Skeletal muscle tissue (tissue), 3 donors: ENCODE measurements at regions not wholly inside any gene's neighbourhood (a gene's known extent, or its start where the extent isn't known, plus 50 kb on each side); places are given as distances from the start of the nearest gene placed in this dataset.

ENCODE experiments used
- H3K27ac ChIP-seq: one replicate; pipeline ENCODE4 v1.7.0; 2013; ENCODE audit warnings: mild to moderate bottlenecking, low read depth, low read length, inconsistent platforms
- H3K27me3 ChIP-seq, 3 donors: one replicate each; pipeline ENCODE4 v1.7.0; 2013; ENCODE audit warnings: low read length in 3 of 3; ENCODE audit not compliant: control insufficient read depth in 3 of 3, insufficient read depth in 3 of 3
- H3K36me3 ChIP-seq, 3 donors: one replicate each; pipeline ENCODE4 v1.7.0; 2013; ENCODE audit warnings: low read length in 3 of 3; ENCODE audit not compliant: control insufficient read depth in 3 of 3, insufficient read depth in 3 of 3
- H3K4me1 ChIP-seq, 3 donors: one replicate each; pipeline ENCODE4 v1.7.0; 2013; ENCODE audit warnings: low read length in 3 of 3, mild to moderate bottlenecking in 3 of 3; ENCODE audit not compliant: control insufficient read depth in 3 of 3, insufficient read depth in 3 of 3
- H3K4me3 ChIP-seq, 3 donors: one replicate each; pipeline ENCODE4 v1.7.0; 2013; ENCODE audit warnings: low read length in 3 of 3
- H3K9ac ChIP-seq, 3 donors: one replicate each; pipeline ENCODE4 v1.7.0; 2013; ENCODE audit warnings: low read length in 3 of 3, mild to moderate bottlenecking in 3 of 3, moderate library complexity in 2 of 3, low read depth in 1 of 3
- H3K9me3 ChIP-seq, 3 donors: one replicate each; pipeline ENCODE4 v1.7.0; 2013; ENCODE audit warnings: low read length in 3 of 3; ENCODE audit not compliant: control insufficient read depth in 3 of 3
- donor health status: Osteomylitis.

DNA sequence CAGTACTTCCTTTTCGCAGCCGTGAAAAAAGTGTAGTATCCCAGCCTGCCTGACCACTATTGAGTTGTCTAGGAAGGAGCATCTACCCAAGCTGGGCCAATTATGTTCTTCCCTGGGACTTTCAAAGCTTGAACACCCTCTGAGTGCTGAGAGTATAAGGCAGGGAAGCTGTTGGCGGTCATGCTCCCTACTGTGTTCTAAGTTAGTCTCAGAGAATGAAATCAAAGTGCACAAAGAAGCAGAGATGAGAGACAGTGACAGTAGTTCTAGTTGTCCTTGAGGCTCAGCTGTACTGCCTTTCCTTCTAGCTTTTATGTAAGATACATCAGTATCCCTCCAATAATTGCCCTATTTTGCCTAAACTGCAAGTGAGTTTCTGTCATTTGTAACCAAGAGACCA, 427.1 kb upstream of the SEL1L start:
- Histone ChIP-seq H3K9me3 (no peaks in the 10 kb centered on the region), H3K36me3 (no peaks in the 10 kb centered on the region), H3K27ac (no peak overlapping the region), H3K27me3 (no peaks in the 10 kb centered on the region), H3K4me3 (no peak overlapping the region), H3K4me1 (no peaks in the 10 kb centered on the region), H3K9ac (no peak overlapping the region)

DNA sequence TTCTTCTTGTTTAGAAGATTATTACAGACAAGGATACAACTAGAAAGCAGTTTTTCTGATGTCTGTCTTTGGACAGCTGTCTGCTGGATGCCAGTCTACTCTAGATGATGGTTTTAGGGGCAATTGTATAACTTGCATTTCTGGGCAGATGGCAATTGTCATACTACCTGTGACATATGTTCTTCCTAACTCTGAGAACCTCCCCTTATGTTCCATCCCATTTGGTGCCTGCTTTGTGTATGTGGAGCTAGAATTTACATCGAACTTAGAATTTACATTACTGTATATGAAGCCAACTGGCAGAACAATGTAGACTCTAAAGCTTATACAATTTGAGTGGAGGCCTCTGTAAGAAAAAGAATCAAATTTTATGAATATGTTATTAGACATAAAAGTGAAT, 430.2 kb upstream of the SEL1L start:
- Histone ChIP-seq H3K27ac (no peak overlapping the region), H3K36me3 (no peaks in the 10 kb centered on the region), H3K9ac (no peak overlapping the region), H3K9me3 (peaks cover 0 to 4% (median 0%) of the 10 kb centered on the region in 3 donors), H3K27me3 (no peaks in the 10 kb centered on the region), H3K4me3 (no peak overlapping the region), H3K4me1 (no peaks in the 10 kb centered on the region)

DNA sequence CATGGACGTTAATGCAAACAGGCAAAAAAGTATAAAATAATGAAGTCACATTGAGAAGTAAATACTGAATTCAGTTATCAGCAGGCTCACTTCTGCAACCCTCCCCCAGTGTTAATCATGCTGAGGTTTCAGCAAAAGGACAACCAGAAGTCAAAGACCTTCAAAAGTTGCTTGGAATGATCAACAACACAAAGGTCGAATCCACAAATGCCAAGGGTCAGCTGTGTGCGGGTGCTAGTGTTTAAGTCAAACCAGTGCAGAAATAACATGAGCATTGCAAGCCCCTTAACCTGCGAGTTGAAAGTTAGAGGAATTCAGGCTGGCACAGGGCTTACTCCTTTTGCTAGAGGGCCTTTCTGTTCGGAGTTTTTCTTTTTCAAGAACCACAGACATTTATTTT, 436.7 kb upstream of the SEL1L start:
- Histone ChIP-seq H3K27ac (no peak overlapping the region), H3K9ac (no peak overlapping the region), H3K27me3 (no peaks in the 10 kb centered on the region), H3K4me3 (no peak overlapping the region), H3K9me3 (peaks cover 0 to 8% (median 0%) of the 10 kb centered on the region in 3 donors), H3K36me3 (no peaks in the 10 kb centered on the region), H3K4me1 (no peaks in the 10 kb centered on the region)

DNA sequence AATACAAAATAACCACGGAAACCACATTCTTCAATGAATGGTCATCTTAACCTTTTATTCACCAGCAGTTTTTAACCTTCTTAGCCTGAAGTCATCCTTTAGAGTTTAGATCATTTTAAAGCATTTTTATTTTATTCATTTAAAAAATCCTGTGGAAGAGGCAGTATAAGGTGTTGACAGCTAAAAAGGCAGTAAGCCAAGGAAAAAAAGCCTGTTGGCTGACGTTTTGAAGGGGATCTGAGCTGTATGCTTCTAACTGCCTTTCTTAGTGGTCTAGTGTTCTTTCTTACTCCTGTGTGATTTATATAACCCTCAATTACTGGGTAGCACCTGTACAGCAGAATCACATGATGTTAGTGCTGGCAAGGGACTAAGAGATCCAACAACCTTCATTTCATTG, 438.3 kb upstream of the SEL1L start:
- no peak overlapping the region for H3K9ac ChIP-seq
- no peak overlapping the region for H3K4me3 ChIP-seq
- no peaks in the 10 kb centered on the region for H3K36me3 ChIP-seq
- no peaks in the 10 kb centered on the region for H3K4me1 ChIP-seq
- H3K27ac ChIP-seq = no peak overlapping the region
- H3K9me3 ChIP-seq = peaks cover 0 to 8% (median 0%) of the 10 kb centered on the region in 3 donors
- H3K27me3 ChIP-seq = no peaks in the 10 kb centered on the region

DNA sequence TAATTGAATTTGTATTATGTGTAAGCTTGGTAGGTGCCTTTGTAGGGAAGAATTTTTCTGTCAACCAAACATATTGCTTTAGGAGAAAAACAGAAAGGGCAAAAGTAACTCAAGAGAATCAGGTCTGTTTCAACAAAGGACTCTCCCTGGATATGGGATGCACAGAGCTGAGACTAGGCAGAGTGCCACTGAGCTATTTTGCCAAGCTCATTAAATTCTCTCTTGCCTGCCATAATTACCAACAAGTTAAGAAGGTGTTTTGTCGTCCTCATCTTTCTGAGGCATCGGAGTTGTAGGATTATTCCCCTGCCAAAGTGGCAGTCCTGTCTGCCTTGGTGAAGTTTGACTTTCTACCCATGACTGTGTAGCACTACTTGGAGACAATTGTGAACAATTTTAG, 438.9 kb upstream of the SEL1L start:
- H3K36me3 ChIP-seq = no peaks in the 10 kb centered on the region
- H3K4me3 ChIP-seq = no peak overlapping the region
- H3K27ac ChIP-seq = no peak overlapping the region
- no peaks in the 10 kb centered on the region for H3K27me3 ChIP-seq
- H3K9ac ChIP-seq = no peak overlapping the region
- peaks cover 0 to 8% (median 0%) of the 10 kb centered on the region in 3 donors for H3K9me3 ChIP-seq
- H3K4me1 ChIP-seq = no peaks in the 10 kb centered on the region

DNA sequence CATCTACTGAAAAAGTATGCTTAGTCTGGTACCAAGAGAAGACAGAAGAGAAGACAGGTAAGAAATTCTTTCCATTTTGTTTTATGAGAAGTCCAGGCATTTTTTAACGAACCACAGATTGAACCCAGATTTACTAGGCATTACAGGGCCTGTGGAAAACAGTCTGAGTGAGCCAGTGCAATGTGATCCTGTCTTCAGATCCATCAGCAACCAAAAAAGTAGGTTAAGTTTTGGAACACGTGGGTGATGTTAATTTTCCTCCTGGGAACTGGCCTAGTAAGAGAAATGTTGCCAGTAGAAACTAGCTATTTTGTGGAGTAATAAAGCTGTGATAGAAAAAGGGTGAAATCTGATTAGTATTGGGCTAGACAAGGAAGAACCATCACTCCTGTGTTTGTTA, 440.9 kb upstream of the SEL1L start:
- Histone ChIP-seq H3K9ac (no peak overlapping the region), H3K36me3 (no peaks in the 10 kb centered on the region), H3K27ac (no peak overlapping the region), H3K9me3 (no peaks in the 10 kb centered on the region), H3K27me3 (no peaks in the 10 kb centered on the region), H3K4me3 (no peak overlapping the region), H3K4me1 (no peaks in the 10 kb centered on the region)

DNA sequence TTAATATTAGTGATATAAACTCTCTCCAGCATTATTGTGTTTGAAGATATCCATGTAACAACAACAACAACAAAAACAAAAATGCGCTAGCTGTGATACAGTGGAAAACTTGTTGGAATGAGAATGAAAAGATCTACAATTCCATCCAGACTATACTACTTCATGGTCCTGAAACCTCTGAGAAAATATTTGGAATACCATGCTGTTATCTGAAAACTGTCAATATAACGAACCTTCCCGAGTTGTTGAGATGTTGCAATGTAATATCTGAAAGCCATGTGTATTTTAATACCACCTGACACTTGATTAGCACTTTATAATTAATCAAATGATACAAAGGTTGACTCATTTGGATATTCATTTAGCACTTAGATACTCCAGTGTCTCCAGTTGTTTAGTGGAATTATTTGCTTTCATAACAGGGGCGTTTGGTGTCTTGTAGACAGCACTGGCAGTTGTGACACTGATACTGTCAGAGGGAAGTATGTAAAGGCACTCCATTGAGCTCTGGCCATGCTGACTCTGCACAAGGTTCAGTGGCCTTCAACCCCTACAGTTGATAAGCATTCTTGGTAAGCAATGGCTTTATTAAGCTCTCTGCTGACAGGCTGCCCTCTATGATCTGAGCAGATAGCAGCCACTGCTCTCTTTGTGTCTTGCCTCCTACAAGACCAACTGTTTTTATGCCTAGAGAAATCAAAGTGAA, 447.1 kb upstream of the SEL1L start:
- Histone ChIP-seq H3K4me3 (no peak overlapping the region), H3K36me3 (no peaks in the 10 kb centered on the region), H3K9me3 (no peaks in the 10 kb centered on the region), H3K4me1 (no peaks in the 10 kb centered on the region), H3K27ac (no peak overlapping the region), H3K9ac (no peak overlapping the region), H3K27me3 (no peaks in the 10 kb centered on the region)

DNA sequence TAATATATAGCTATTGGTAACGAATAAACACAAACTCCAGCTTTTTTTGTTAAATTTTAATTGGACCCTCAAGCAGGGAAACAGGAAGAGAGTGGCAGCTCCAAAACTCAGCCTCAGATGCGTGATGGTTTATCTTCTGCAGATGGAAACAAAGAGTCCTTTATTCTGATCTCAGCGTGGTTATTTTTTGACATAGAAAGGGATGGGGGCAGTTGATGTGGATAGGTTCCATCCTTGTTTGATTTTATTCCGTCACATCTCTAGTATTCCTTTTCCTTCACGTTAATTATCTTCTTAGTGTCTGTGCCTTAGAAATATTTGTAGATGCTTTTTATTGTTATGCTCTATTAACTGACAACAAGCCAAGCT, 447.6 kb upstream of the SEL1L start:
- H3K9me3 ChIP-seq = no peaks in the 10 kb centered on the region
- no peak overlapping the region for H3K27ac ChIP-seq

DNA sequence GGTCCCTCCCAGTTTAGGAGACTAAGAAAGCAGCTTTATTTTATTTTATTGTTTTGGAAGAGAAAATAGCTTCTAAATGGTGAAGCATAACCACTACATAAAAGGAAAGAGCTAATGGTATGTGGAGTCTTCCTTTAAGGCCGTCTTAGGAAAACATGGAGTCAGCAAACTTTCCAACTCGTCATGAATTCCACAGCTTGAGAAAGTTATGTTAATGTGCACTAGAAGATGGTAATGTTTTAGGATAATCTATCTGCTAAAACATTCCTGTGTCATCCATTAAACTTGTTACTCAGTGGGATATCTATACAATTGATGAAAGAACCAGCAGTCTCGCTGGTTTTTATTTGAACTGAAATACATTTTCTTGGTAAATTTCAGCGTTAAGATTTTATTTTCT, 448.4 kb upstream of the SEL1L start:
- H3K27me3 ChIP-seq = no peaks in the 10 kb centered on the region
- no peaks in the 10 kb centered on the region for H3K4me1 ChIP-seq

More for the DNA sequence above, 447.6 kb upstream of the SEL1L start:
- H3K4me3 ChIP-seq = no peak overlapping the region
- H3K27me3 ChIP-seq = no peaks in the 10 kb centered on the region
- no peaks in the 10 kb centered on the region for H3K4me1 ChIP-seq
- H3K36me3 ChIP-seq = no peaks in the 10 kb centered on the region
- no peak overlapping the region for H3K9ac ChIP-seq

DNA sequence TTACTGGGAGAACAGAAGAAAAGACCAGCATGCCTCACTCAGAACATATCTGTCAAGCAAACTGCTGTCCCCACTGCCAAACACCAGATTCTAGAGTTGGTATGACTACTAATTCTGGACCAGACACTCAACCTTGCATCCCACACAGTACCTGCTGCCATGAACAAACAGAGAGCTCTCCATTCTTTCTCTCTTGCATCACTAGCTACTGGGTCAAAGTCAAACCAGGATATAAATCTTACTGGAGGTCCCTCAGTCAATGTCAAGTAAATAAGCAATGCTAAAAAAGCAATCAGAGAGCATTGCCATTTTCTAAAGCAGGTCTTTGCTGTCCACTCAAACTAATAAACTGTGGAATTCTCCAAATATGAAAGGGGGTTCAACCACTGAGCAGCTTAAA, 452.4 kb upstream of the SEL1L start:
- no peak overlapping the region for H3K27ac ChIP-seq

More for the DNA sequence above, 448.4 kb upstream of the SEL1L start:
- Histone ChIP-seq H3K9me3 (no peaks in the 10 kb centered on the region), H3K36me3 (no peaks in the 10 kb centered on the region), H3K9ac (no peak overlapping the region), H3K4me3 (no peak overlapping the region), H3K27ac (no peak overlapping the region)

More for the DNA sequence above, 452.4 kb upstream of the SEL1L start:
- Histone ChIP-seq H3K4me3 (no peak overlapping the region), H3K9me3 (no peaks in the 10 kb centered on the region), H3K36me3 (no peaks in the 10 kb centered on the region), H3K4me1 (no peaks in the 10 kb centered on the region), H3K27me3 (peaks cover 0 to 4% (median 0%) of the 10 kb centered on the region in 3 donors), H3K9ac (no peak overlapping the region)
